Nephron (organoid): ENCODE measurements at regions not wholly inside any gene's neighbourhood (a gene's known extent, or its start where the extent isn't known, plus 50 kb on each side); places are given as distances from the start of the nearest gene placed in this dataset.

Experiments
- H3K27ac Mint-ChIP-seq, 3 experiments: 2 replicates each; pipeline ENCODE4 v1.8.0; 2020; ENCODE audit warnings: mixed read lengths in 3 of 3, mild to moderate bottlenecking in 2 of 3, moderate library complexity in 1 of 3
- H3K27me3 Mint-ChIP-seq: 2 replicates; pipeline ENCODE4 v1.8.0; 2021; ENCODE audit warnings: low read depth, mild to moderate bottlenecking, moderate library complexity, mixed read lengths
- H3K36me3 Mint-ChIP-seq: 2 replicates; pipeline ENCODE4 v1.8.0; 2020; ENCODE audit warnings: low read depth, mixed read lengths
- H3K4me1 Mint-ChIP-seq: 2 replicates; pipeline ENCODE4 v1.8.0; 2020; ENCODE audit warnings: mixed read lengths
- H3K4me3 Mint-ChIP-seq, 3 experiments: 2 replicates each; pipeline ENCODE4 v1.8.0; 2020; ENCODE audit warnings: mild to moderate bottlenecking in 3 of 3, mixed read lengths in 3 of 3, moderate library complexity in 2 of 3
- H3K9me3 Mint-ChIP-seq: 2 replicates; pipeline ENCODE4 v1.8.0; 2020; ENCODE audit warnings: mixed read lengths
- TF ChIP-seq, protein P1 (sequence below), 3 experiments: fragments of 200-600 bp; sonication (generic); IDR thresholded peaks; one replicate each; pipeline ENCODE4 v1.5.0; 2021; ENCODE audit warnings: antibody characterized with exemption in 3 of 3; ENCODE audit not compliant: unreplicated experiment in 3 of 3

DNA sequence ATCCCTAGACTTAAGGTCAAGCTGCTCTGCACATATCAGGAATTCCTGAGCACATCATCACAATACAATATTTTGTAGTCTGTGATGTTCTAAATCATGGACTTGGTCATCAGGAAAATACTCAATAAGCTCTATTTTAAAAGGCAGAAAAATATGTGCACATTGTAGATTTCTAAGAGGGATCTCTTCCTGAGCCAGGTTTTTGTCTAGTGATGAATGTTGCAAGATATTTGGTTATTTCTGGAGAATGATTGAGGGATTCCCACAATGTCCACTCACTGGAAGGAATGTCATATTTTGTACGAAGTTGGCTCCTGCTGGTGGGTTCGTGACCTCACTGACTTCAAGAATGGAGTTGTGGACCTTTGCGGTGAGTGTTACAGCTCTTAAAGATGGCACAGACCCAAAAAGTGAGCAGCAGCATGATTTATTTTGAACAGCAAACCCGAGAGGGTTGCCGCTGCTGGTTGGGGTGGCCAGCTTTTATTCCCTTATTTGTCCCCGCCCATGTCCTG is 300.9 kb upstream of the DCN start:
- H3K36me3 Mint-ChIP-seq, result no peaks in the 10 kb centered on the region
- H3K27ac Mint-ChIP-seq, result no peak overlapping the region
- no peak overlapping the region for H3K4me3 Mint-ChIP-seq
- no peaks in the 10 kb centered on the region for H3K9me3 Mint-ChIP-seq
- no peaks in the 10 kb centered on the region for H3K4me1 Mint-ChIP-seq
- TF ChIP-seq, protein P1, sequence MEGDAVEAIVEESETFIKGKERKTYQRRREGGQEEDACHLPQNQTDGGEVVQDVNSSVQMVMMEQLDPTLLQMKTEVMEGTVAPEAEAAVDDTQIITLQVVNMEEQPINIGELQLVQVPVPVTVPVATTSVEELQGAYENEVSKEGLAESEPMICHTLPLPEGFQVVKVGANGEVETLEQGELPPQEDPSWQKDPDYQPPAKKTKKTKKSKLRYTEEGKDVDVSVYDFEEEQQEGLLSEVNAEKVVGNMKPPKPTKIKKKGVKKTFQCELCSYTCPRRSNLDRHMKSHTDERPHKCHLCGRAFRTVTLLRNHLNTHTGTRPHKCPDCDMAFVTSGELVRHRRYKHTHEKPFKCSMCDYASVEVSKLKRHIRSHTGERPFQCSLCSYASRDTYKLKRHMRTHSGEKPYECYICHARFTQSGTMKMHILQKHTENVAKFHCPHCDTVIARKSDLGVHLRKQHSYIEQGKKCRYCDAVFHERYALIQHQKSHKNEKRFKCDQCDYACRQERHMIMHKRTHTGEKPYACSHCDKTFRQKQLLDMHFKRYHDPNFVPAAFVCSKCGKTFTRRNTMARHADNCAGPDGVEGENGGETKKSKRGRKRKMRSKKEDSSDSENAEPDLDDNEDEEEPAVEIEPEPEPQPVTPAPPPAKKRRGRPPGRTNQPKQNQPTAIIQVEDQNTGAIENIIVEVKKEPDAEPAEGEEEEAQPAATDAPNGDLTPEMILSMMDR (IDR thresholded peaks at IDR 0.05; ENCODE audit: unreplicated experiment in 3 of 3), result no peak
- no peaks in the 10 kb centered on the region for H3K27me3 Mint-ChIP-seq

DNA sequence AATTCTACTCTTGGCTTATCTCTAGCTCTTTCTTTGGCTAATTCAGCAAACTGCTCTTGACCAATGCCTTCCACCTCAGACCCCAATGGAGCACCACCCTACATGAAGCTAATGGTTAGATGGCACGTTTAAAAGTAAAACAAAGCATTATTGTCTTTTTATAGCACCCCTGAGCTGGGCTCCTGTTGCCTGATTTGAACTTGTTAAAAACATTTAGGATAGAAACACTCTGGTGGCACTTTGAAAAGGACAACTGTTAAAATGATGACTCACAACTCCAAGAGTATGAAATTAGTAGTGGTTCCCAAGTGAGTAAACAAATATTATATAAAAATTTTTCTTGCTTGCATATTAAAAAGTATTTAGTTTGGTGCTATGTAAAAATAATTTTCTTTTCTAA is 299.6 kb upstream of the DCN start:
- no peak overlapping the region for H3K27ac Mint-ChIP-seq
- H3K27me3 Mint-ChIP-seq, result no peaks in the 10 kb centered on the region
- TF ChIP-seq, protein P1 (IDR thresholded peaks at IDR 0.05; ENCODE audit: unreplicated experiment in 3 of 3), result no peak
- no peaks in the 10 kb centered on the region for H3K4me1 Mint-ChIP-seq
- H3K36me3 Mint-ChIP-seq, result no peaks in the 10 kb centered on the region
- H3K9me3 Mint-ChIP-seq, result no peaks in the 10 kb centered on the region
- no peak overlapping the region for H3K4me3 Mint-ChIP-seq

DNA sequence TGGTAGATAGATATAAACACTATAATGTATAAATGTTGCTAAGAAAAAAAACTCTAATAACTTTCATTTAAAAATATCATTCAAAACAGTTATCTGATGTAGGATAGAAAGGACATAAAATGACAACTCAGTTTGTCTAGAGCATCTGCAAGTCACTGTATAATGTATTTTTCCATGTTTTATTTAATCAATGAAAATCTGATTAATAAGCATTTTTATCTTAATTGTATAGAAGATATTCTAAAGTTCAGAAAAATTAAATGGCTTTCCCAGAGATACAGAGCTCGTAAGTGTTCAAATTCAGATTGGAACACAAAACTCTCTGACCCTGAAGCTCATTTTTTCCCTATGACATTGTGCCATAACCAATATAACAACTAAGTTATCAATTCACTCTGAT is 295.9 kb upstream of the DCN start:
- H3K27me3 Mint-ChIP-seq, result no peaks in the 10 kb centered on the region
- H3K27ac Mint-ChIP-seq, result no peak overlapping the region
- H3K4me1 Mint-ChIP-seq, result no peaks in the 10 kb centered on the region
- no peaks in the 10 kb centered on the region for H3K9me3 Mint-ChIP-seq
- H3K4me3 Mint-ChIP-seq, result no peak overlapping the region
- TF ChIP-seq, protein P1 (IDR thresholded peaks at IDR 0.05; ENCODE audit: unreplicated experiment in 3 of 3), result no peak
- no peaks in the 10 kb centered on the region for H3K36me3 Mint-ChIP-seq

DNA sequence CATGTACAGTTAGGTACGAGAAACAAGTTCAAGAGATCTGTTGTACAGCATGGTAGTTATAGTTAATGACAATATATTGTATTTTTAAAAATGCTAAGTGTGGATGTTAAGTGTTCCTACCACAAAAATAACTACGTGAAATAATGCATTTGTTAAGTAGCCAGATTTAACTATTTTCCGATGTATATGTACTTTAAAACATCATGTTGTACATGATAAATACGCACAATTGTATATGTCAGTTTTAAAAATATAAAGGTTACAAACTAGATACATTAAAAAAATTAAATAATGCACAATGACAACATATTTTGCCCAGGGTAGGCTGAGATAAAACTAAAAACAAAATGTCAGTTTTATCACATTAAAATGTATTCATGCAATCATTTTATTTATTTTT is 285.1 kb upstream of the DCN start:
- H3K36me3 Mint-ChIP-seq, result no peaks in the 10 kb centered on the region
- no peaks in the 10 kb centered on the region for H3K27me3 Mint-ChIP-seq

DNA sequence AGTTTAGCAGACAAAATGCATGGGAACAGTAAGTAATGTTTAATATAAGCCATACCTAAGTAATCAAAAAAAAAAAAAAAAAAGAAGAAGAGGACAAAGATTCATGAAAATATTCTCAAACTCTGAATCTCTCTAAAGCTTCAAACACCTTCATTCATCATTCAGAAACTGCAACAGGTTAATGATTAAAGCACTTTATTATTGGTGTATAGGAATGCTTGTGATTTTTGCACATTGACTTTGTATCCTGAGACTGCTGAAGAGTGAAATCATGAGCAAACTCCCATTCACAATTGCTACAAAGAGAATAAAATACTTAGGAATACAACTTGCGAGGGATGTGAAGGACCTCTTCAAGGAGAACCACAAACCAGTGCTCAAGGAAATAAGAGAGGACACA is 278.4 kb upstream of the DCN start:
- Mint-ChIP-seq H3K27me3 (no peaks in the 10 kb centered on the region), H3K9me3 (peaks cover 12% of the 10 kb centered on the region), H3K27ac (peak overlapping the region in 1 of 3 experiments; percentile 70), H3K4me3 (no peak overlapping the region), H3K36me3 (no peaks in the 10 kb centered on the region), H3K4me1 (no peaks in the 10 kb centered on the region)
- TF ChIP-seq, protein P1 (IDR thresholded peaks at IDR 0.05; ENCODE audit: unreplicated experiment in 3 of 3), result no peak

More for the DNA sequence above, 285.1 kb upstream of the DCN start:
- H3K4me3 Mint-ChIP-seq, result no peak overlapping the region
- peaks cover 4% of the 10 kb centered on the region for H3K9me3 Mint-ChIP-seq
- TF ChIP-seq, protein P1 (IDR thresholded peaks at IDR 0.05; ENCODE audit: unreplicated experiment in 3 of 3), result no peak
- H3K27ac Mint-ChIP-seq, result no peak overlapping the region
- H3K4me1 Mint-ChIP-seq, result no peaks in the 10 kb centered on the region

DNA sequence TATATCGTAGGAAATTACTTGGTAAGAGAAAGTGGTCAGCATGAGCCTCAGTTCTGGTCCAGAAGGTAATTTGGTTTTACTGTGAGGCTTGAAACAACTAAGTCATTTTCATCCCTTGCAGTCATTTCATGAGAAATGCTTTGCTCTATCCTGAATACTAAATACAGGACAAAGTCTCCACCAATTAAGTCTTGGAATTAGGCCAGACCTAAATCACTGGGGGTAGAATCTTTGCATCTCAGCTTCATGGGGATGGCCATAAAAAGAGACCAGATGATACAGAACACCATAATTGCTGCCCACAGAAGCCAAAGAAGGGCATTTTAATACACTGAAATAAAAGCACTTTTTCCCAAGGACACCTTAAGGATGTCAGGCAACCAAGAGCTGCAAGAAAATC is 277.9 kb upstream of the DCN start:
- TF ChIP-seq, protein P1 (IDR thresholded peaks at IDR 0.05; ENCODE audit: unreplicated experiment in 3 of 3), result no peak
- Mint-ChIP-seq H3K27me3 (no peaks in the 10 kb centered on the region), H3K36me3 (no peaks in the 10 kb centered on the region), H3K4me1 (no peaks in the 10 kb centered on the region), H3K9me3 (peaks cover 12% of the 10 kb centered on the region), H3K27ac (peak overlapping the region in 2 of 3 experiments; percentile 33 to 63), H3K4me3 (no peak overlapping the region)
